22Rv1 (cell line): ENCODE measurements at regions not wholly inside any gene's neighbourhood (a gene's known extent, or its start where the extent isn't known, plus 50 kb on each side); places are given as distances from the start of the nearest gene placed in this dataset.

Experiments
- ZFX ChIP-seq: fragments of 450-650 bp; IDR thresholded peaks from 2 replicates; pipeline ENCODE4 v1.6.1; 2017; ENCODE audit warnings: antibody characterized with exemption, borderline replicate concordance
- TF ChIP-seq, protein P1 (sequence below): fragments of 450-650 bp; IDR thresholded peaks from 2 replicates; pipeline ENCODE4 v1.5.1; 2017; ENCODE audit warnings: mild to moderate bottlenecking

DNA sequence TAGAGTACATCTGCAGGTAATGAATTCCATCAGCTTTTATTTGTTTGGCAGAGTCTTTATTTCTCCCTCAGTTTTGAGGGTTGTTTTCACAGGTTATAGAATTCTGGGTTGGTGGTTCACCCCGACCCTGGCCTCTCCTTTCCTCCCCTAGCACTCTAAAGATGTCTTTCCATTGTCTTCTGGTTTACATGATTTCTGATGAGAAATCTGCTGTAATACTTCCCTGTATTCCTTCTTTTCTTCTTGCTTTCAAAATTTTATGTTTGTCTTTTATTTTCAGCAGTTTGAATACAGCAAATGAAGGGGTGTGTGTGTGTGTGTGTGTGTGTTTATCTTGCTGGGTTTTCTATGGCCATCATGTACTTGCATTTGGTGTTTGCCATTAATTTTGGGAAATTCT, 312.0 kb upstream of the RPS23 start:
- TF ChIP-seq, protein P1, sequence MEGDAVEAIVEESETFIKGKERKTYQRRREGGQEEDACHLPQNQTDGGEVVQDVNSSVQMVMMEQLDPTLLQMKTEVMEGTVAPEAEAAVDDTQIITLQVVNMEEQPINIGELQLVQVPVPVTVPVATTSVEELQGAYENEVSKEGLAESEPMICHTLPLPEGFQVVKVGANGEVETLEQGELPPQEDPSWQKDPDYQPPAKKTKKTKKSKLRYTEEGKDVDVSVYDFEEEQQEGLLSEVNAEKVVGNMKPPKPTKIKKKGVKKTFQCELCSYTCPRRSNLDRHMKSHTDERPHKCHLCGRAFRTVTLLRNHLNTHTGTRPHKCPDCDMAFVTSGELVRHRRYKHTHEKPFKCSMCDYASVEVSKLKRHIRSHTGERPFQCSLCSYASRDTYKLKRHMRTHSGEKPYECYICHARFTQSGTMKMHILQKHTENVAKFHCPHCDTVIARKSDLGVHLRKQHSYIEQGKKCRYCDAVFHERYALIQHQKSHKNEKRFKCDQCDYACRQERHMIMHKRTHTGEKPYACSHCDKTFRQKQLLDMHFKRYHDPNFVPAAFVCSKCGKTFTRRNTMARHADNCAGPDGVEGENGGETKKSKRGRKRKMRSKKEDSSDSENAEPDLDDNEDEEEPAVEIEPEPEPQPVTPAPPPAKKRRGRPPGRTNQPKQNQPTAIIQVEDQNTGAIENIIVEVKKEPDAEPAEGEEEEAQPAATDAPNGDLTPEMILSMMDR, result no peak
- no peak for TF ChIP-seq ZFX
